GM19468 (cell line): ENCODE measurements at regions not wholly inside any gene's neighbourhood (a gene's known extent, or its start where the extent isn't known, plus 50 kb on each side); places are given as distances from the start of the nearest gene placed in this dataset.

ENCODE experiments used
- ATAC-seq: cut with Tn5 transposase; IDR thresholded peaks from one replicate; pipeline ENCODE4 v1.9.1; 2021; ENCODE audit warnings: mild to moderate bottlenecking, moderate library complexity, moderate number of reproducible peaks; ENCODE audit not compliant: unreplicated experiment; ENCODE audit errors: extremely low read depth

DNA sequence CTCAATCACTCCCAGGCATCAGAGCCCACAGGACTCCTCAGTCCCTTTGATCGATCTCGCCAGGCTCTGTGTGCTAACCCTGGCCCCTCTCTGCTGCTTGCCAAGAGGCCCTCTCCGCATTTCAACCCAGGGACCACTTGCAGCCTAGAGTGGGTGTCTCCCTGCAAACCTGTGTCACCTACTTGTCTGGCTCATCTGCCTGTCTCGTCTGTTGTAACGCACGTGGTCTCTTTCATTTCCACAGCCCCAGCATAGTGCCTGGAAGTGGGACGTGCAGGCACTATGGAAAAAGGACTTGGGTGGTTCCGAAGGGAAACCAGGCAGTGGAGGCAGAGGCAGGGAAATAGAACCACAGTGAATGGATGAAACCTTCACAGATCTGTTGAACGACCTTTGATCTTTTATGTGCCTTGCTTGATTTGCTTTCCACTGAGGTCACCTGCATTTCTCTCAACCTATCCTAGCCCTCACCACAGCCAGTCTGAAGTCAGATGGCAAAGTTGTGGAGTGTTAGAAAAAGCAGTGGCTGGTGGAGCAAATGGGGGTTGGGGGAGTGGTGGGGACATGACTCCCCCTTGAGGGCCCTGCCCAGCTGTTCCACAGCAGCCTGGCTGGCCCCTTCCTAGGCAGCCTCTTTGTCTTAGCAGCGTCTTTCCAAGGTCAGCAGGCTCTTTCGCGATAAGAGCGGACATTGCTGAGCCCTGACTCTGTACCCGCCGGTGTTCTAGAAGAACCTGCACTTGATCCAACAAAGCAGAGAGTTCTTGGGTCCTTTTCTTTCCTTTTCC, 55.8 kb upstream of the TAGAP start:
- ATAC-seq: no peak

DNA sequence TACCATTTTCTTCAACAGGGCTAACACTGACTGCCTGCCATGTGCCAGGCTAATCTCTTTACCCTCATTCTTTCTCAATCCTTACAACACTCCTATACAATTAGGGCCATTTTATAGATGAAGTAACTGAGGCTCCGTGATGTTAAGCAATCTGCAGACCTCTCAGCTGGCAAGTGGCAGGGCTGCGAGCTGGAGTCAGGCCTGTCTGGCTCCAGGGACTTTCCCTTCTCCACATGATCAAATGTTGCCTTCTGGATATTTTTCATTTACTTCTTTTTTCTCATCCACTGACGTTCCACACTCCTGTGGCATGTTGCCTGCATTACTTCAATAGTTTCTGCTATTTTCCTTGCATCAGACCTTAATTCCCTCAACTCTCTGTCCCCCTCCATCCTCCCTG, 55.2 kb upstream of the TAGAP start:
- no peak for ATAC-seq

DNA sequence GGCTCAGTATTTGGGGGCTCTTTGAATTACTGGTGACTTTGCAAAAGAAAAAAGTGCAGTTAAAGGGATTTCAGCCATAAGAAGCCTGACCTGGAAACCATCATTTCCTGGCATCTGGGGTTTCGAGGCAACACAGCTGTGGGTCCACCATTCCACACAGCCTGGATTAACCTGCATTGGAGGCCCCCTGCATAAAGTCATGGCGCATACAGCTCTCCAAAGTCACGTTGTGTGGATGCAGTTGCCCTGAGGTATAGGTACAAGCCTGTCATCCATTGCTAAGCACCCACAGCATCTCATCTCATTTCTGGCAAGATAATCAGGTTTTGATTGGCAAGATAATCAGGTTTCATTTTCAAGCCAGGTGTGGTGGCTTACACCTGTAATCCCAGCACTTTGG, 54.5 kb upstream of the TAGAP start:
- no peak for ATAC-seq

DNA sequence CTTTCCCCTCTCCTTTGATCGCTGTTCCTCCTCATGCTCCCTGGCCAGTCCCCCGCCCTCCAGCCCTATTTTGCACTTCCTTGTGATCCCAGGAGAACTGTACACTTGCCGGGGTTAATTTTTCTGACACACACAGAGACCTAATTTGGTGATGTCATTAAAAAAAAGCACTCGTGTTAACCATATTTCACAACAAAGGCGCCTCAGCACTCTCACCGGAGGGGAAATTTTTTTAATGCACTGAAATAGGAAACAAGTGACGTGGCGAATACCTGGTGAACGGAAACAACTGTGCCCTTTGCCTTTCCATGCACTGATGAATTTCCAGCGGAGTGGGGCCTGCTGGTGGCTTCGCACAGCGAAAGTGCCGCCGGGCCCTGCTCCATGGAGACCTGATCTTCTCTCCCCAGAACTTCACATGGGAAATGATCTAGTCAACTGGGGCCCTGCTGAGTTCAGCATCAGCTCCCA, 53.9 kb upstream of the TAGAP start:
- no peak for ATAC-seq

DNA sequence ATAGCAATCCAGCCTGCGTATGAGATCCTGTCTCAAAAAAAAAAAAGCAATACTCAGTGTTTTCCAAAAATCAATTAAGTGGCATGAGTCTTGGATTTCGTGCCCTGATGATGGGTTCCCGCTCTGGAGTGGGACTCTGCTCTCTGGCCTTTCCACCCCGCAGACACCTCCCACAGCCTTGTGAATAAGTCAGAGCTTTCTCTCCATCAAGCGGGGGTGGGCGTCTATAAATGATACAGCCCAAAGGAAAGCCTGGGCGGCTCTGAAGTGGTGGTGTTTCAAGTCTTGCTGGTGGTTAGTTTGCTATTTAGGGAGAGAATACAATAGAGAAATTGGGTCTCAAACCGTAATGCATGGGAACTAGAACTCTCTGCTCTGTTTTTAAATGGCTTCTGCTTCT, 52.5 kb upstream of the TAGAP start:
- ATAC-seq: no peak

DNA sequence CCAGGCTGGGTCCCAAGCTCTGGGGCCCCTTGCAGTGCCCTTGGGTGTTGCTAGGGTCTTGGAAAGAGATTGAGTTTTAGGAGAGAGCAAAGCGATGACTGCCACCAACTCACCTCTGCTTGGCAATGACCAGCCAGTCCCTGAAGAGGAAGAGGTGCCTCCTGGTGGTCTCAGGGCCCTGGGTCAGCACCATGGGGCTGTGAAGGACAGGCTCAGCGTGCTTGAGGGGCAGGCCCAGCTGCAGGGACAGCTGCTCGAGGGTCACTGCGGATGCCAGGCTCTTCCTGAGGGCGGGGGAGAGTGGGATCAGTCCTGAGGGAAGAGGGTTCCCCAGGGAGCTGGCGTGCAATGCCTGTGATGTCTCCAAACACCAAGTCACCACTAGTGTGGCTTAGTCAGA, 50.8 kb upstream of the TAGAP start:
- ATAC-seq: no peak

DNA sequence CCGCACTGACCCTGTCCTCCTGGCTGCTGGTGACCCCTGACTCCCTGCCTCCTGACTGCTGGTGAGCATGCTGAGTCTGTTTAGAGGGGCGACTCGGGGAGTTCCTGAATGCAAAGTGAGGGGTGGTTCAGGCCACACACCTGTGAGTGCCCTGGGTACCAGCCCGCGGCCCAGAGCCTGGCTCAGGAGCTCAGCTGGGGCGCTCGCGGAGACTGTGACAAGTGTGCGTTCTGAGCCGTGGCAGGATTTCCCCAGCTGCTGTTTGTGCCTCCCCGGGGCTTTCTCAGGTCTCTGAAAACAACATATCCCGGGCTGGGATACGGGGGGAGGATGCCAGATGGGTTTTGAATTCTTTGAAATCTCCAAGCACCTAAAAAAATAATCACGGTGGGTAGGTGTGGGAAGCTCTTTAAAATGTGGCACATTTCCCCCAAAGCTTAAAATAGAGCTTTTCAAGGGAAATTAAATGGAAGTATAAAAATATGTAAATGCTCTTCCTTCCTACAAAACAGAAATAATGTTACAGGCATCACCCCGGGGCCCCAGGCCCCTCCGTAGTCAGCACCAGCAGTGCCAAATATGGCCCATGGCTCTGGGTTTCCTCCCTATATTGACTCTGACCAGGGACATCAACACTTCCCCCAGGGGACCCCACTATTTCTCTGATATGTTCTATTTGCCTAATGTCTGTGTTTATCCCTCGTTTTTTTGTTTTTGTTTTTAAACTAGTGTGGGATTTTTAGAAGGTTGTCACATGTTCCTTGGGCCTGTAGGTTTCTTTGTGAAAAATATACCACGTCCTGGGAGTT, 49.9 kb upstream of the TAGAP start:
- ATAC-seq: no peak
